GM21381 (cell line): ENCODE measurements at regions not wholly inside any gene's neighbourhood (a gene's known extent, or its start where the extent isn't known, plus 50 kb on each side); places are given as distances from the start of the nearest gene placed in this dataset.

Experiments used
- ATAC-seq: cut with Tn5 transposase; IDR thresholded peaks from one replicate; pipeline ENCODE4 v1.9.1; 2021; ENCODE audit warnings: mild to moderate bottlenecking, moderate library complexity; ENCODE audit not compliant: unreplicated experiment

DNA sequence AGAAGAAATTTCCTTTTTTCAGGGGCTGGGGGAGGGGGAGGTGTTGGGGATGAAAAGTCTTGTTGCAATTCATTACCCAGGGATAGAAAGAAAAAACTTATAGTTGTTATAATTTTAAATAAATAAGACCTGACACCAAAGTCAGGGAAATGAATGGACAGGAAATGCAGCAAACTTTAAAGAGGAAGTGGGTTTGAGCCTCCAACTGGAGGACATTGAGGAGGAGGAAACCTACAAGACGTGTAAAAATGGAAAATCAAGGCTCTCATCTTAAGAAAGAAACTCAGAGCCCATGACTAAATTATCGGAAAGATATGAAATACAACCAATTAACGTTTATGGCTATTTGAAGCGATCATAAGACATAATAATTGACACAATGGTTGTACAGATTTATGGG, 54.4 kb downstream of the NIBAN1 start:
- ATAC-seq, result no peak

DNA sequence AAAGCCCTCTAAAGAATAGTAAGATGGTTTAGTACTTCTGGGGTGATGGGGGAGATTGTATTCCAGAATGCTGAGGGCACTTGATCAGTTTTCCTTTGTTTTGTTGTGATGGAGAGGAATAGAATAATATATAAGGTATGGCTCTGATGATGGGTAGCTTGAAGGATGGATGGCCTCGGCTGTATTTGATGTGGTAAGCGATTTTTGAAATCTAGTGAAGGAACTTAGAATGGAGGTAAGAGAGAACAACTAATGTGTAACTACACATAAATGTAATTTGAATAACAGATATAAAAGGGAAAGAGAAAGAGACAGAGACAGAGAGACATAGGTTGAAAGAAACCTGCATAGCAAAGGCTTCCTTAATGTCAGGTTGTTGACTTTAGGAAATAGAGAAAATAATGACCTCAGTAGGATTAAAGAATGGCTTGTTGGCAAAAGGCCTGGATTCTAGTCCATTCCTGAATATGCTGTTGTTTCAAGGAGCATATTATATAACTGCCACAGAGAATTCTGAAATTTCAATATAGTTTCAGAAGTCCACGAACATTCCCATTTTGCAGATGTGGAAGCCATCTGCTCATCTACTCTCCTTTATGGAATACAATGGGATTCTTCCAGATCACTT, 58.7 kb downstream of the NIBAN1 start:
- ATAC-seq, result no peak

- no peak for ATAC-seq
Measured at GRCh38 chr1:184914149-184914548, 60.2 kb downstream of the NIBAN1 start.

DNA sequence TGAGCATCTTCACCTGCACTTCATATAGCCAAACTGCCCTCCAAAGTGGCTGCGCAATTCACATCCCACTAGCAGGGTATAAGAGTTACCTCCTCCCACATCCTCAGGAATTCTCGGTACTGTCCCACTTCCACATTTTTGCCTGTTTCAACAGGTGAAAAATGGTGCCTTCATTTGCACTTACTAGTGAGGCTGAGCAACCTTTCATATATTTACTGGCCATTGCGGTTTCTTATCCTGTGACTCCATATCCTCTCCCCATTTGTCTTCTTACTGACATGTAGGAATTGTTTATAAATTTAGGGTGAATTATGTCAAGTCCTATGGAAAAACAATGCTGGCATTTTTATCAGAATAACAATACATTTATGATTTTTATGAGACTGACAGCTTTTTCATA, 61.9 kb downstream of the NIBAN1 start:
- ATAC-seq, result no peak

- no peak for ATAC-seq
Measured at GRCh38 chr1:184911830-184912229, 62.5 kb downstream of the NIBAN1 start.

DNA sequence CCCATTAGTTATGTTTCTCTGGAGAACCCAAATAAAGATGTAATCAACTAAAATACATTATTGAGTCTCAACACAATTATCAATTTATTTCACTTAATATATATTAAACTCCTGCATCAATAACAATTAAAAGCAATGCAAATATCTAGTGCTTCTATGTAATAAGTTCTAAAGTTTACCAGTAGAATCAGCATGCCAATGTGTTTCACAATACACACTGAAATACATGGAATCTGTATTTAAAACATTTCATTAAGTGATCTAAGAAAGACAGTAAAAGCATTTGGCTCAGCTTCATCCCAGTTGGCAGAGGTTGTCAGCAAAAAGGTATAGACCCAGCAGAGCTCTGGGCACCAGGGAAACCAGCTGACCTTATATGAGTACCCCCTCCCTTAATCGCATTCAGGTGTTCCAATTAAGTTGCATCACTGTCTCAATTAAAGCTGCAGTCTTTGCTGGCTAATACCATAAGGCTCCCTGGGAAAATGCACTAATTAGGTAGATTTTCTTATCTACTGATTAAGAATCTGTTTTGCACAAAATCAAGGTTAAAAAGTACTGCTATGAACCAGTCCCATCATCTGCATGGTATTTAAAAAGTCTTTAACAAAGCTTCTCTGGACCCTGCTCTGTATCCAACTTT, 63.1 kb downstream of the NIBAN1 start:
- no peak for ATAC-seq

DNA sequence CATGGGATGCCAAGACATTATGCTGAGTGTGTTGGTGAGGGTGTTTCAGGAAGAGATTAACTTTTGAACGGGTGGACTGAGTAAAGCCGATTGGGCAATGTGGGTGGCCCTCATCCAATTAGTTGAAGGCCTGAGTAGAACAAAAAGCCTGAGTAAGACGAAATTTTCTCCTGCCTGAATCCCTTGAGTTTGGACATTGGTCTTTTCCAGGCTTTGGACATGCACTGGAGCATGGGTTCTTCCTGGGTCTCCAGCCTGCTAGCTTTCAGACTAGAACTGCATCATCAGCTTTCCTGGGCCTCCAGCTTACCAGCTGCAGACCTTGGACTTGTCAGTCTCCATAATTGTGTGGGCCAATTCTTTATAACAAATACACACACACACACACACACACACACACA, 63.6 kb downstream of the NIBAN1 start:
- ATAC-seq, result no peak

DNA sequence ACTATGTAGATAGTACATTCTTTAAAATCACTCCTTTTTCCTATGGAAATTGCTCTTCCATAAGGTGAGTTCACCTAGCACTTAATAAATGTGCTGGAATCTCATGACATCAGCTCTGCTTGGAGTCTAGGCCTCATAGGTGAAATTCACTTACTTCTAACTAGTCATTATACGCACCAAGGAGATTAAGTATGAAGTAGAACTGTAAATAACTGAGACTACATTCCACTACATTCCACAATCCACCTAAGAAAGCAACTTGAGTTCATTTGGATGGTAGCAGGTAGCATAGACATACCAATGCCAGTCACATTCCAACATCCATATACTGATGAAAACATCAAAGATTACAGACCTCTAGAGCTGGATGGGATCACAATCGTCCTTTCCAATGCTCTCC, 64.3 kb downstream of the NIBAN1 start:
- ATAC-seq, result no peak

- no peak for ATAC-seq
Measured at GRCh38 chr1:184909019-184909418, 65.3 kb downstream of the NIBAN1 start.

DNA sequence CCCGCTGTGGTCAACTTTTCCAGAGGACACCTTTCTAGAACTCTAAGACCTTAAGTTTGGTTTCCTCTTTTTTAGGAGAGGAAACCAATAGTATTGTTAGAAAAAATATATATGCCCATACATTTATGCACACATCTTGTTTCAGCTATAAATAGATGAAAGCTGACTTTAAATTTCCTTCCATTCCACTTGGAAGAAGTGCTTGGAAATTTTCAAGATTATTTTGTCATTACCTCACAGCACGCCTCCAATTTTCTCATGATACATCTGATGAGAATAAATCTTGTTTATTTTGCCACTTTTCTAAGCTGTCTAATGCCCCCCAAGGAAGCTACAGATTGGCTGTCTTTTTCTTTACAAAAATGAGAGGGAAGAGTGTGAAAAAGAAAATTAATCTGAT, 65.8 kb downstream of the NIBAN1 start:
- ATAC-seq, result no peak

- ATAC-seq, result no peak
Measured at GRCh38 chr1:184907500-184907899, 66.8 kb downstream of the NIBAN1 start.

DNA sequence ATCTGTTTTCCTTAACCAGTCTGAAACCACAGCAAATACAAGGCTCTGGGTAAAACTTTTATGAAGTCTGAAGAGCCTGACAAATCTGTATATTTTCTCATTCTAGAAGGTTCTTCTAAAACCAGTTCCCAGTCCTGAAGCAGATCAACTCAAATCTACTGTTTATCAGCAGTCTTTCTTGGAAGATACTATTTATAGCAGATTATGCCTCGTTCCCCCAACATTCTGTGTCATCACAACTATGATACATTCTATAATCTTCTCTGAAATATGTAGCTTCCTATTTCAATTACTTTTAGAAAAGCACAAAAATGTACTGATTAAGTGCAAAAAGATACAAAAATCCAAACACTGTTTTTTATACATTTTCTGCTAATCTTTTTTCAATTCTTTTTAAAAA, 67.5 kb downstream of the NIBAN1 start:
- ATAC-seq, result no peak

GRCh38 chr1:184905601-184906322, 68.5 kb downstream of the NIBAN1 start:
- ATAC-seq, result no peak

GRCh38 chr1:184903111-184903692, 71.1 kb downstream of the NIBAN1 start:
- no peak for ATAC-seq

GRCh38 chr1:184900507-184900906, 73.8 kb downstream of the NIBAN1 start:
- no peak for ATAC-seq

- ATAC-seq, result no peak
Measured at GRCh38 chr1:184896000-184896399, 78.3 kb downstream of the NIBAN1 start.

DNA sequence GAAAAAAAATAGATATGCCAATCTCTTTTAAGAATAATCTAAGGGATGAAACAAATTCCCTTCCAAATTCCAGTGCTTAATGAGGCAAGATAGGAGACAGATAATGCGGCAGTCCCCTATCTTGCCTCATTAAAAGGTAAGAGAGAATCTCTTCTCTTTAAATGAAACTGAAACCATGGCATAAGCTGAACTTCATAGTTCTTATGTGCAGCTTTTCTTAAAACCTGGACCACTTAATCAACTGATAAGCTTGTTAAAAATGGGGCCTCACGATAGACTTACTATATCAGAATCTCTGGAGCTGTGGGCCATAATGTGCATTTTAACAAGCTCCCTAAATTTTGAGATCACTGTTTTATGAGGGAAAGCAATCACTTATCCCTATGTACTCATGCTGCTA, 79.2 kb downstream of the NIBAN1 start:
- ATAC-seq, result no peak

DNA sequence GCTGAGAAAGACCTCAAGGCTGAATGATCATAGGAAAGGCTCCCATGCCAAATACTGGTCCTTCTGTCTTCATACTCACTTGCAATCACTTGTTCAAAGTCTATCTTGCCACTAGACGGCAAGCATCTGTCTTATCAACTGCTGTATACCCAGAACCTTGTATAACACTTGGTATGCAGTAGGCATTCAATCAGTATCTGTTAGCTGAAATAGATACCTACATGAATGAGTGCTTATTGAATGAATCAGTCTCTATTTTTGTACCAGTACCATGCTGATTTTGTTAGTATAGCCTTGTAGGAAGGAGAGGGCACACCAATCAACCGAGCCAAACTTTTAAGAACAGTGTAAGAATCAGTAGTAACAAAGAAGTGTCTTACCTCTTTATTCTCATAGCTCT, 80.6 kb downstream of the NIBAN1 start:
- ATAC-seq, result no peak

DNA sequence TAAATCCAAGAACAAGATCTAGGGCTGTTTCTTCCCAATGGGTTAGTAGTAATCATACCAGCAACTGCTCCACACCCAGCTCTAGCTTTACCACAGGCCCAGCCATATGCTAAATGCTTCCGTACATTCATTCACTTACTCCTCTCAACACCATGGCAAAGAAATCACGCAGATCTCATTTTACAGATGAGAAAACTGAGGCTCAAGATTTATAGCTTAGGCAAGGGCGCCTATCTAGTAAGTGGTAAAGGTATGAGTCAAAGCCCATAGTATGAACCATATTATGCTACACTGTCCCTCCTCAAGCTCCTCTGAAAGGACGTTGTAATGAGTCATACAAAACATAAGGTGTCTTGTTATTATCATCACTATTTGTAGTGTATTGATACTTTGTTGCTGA, 82.2 kb downstream of the NIBAN1 start:
- ATAC-seq, result peak; percentile 79

DNA sequence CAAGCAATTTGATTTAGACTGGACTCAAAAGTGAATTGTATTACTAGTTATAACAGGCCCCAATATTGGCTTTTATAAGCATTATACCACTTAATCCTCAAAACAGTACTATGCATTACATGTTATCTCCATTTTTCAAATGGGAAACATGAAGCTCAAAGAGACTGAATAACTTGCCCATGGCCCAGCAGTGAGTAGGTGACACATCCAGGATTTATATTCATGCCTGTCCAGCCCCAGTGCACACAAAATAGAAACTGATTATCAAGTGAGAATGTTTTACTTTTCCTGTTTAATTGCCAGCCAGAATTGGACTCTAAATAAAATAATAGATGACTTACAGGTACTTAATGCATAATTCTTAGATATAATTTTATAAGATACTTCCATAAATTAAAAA, 82.9 kb downstream of the NIBAN1 start:
- ATAC-seq, result no peak

DNA sequence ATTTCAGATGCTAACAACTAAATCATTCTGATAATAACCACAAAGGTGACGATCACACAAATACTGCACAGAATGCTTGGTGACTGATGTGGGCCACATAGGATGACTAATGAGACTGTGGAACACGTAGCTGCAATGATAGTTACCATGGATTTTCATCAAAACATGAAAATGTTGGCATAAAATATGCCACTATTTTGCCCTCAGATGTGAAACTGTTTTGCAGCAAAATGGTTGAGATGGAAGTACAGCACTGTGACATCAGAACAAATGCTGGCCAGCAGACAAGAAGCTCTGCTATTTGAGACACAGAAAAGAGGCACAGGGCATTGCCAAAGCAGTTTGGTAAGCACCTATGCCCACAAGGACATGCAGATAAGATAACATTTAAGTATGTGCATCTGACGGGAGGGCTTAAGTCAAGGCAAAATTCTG, 83.8 kb downstream of the NIBAN1 start:
- no peak for ATAC-seq

DNA sequence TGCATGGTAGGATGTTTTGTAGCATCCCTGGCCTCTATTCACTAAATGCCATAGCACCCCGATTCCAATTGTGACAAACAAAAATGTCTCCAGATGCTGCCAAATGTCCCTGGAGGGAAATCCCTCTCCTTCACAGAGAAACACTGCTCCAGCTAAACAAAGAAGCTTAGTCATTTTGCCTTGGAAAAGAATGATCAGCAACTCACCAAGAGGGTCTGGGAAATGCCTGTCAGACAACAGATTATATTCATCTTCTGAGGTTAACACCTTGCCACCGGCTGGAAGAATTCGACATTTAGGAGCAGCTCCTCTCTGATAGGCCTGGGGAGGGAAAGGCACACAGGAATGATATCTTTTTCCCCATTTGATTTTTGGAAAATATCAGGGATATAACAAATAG, 84.4 kb downstream of the NIBAN1 start:
- ATAC-seq, result no peak
